Neutrophil (primary cell): ENCODE measurements at regions not wholly inside any gene's neighbourhood (a gene's known extent, or its start where the extent isn't known, plus 50 kb on each side); places are given as distances from the start of the nearest gene placed in this dataset.

Experiments used
- H3K27ac ChIP-seq: fragments of 200-600 bp; sonication (generic); 2 replicates; pipeline ENCODE4 v1.5.1; 2016; ENCODE audit warnings: mild to moderate bottlenecking, moderate library complexity
- H3K27me3 ChIP-seq: fragments of 200-600 bp; sonication (generic); 2 replicates; pipeline ENCODE4 v1.6.0; 2016; ENCODE audit warnings: mild to moderate bottlenecking
- H3K36me3 ChIP-seq: fragments of 200-600 bp; sonication (generic); 2 replicates; pipeline ENCODE4 v1.5.1; 2017
- H3K4me1 ChIP-seq, 2 experiments: fragments of 200-600 bp in 1 of 2; sonication (generic) in 1 of 2; 1 replicate in 1 of 2; 2 replicates in 1 of 2; pipeline versions ENCODE4 v1.5.1 to v1.6.1; 2013 to 2016; ENCODE audit warnings: low read depth in 1 of 2, low read length in 1 of 2, mild to moderate bottlenecking in 1 of 2, moderate library complexity in 1 of 2; ENCODE audit not compliant: control insufficient read depth in 1 of 2, insufficient read depth in 1 of 2
- H3K4me3 ChIP-seq, 2 experiments: fragments of 200-600 bp in 1 of 2; sonication (generic) in 1 of 2; 1 replicate in 1 of 2; 2 replicates in 1 of 2; pipeline ENCODE4 v1.5.1; 2013 to 2016; ENCODE audit warnings: low read depth in 1 of 2, low read length in 1 of 2, mild to moderate bottlenecking in 1 of 2, moderate library complexity in 1 of 2
- H3K9me3 ChIP-seq: fragments of 200-600 bp; sonication (generic); 2 replicates; pipeline ENCODE4 v1.5.1; 2016
- CTCF ChIP-seq: fragments of 200-600 bp; sonication (generic); IDR thresholded peaks from 2 replicates; pipeline ENCODE4 v1.5.1; 2016; ENCODE audit warnings: antibody characterized with exemption

GRCh38 chr4:106507440-106507839 is 138.9 kb upstream of the GIMD1 start:
- Histone ChIP-seq H3K9me3 (no peaks in the 10 kb centered on the region), H3K27ac (no peak overlapping the region), H3K4me1 (no peaks in the 10 kb centered on the region), H3K27me3 (peaks cover 2% of the 10 kb centered on the region), H3K4me3 (no peak overlapping the region), H3K36me3 (no peaks in the 10 kb centered on the region)
- no peak for TF ChIP-seq CTCF

- H3K27me3 ChIP-seq = peaks cover 7% of the 10 kb centered on the region
Measured at GRCh38 chr4:106503116-106504050, 134.8 kb upstream of the GIMD1 start.

GRCh38 chr4:106502106-106502699 is 133.6 kb upstream of the GIMD1 start:
- Histone ChIP-seq H3K27me3 (peaks cover 7% of the 10 kb centered on the region), H3K4me3 (no peak overlapping the region), H3K4me1 (no peaks in the 10 kb centered on the region), H3K27ac (no peak overlapping the region), H3K36me3 (no peaks in the 10 kb centered on the region), H3K9me3 (no peaks in the 10 kb centered on the region)
- no peak for TF ChIP-seq CTCF

More at GRCh38 chr4:106503116-106504050, 134.8 kb upstream of the GIMD1 start:
- H3K27ac ChIP-seq = no peak overlapping the region
- TF ChIP-seq CTCF = no peak
- H3K9me3 ChIP-seq = no peaks in the 10 kb centered on the region
- H3K4me3 ChIP-seq = no peak overlapping the region
- H3K36me3 ChIP-seq = no peaks in the 10 kb centered on the region
- no peaks in the 10 kb centered on the region for H3K4me1 ChIP-seq

- TF ChIP-seq CTCF = no peak
- Histone ChIP-seq H3K27ac (no peak overlapping the region), H3K4me1 (no peaks in the 10 kb centered on the region), H3K36me3 (no peaks in the 10 kb centered on the region), H3K4me3 (no peak overlapping the region), H3K27me3 (peaks cover 4% of the 10 kb centered on the region), H3K9me3 (no peaks in the 10 kb centered on the region)
Measured at GRCh38 chr4:106497271-106497670, 128.7 kb upstream of the GIMD1 start.

GRCh38 chr4:106496061-106496460 is 127.5 kb upstream of the GIMD1 start:
- no peak for TF ChIP-seq CTCF
- Histone ChIP-seq H3K27ac (no peak overlapping the region), H3K9me3 (no peaks in the 10 kb centered on the region), H3K4me1 (no peaks in the 10 kb centered on the region), H3K27me3 (no peaks in the 10 kb centered on the region), H3K36me3 (no peaks in the 10 kb centered on the region), H3K4me3 (no peak overlapping the region)
